Kidney glomerular epithelial cell (primary cell): ENCODE measurements at regions not wholly inside any gene's neighbourhood (a gene's known extent, or its start where the extent isn't known, plus 50 kb on each side); places are given as distances from the start of the nearest gene placed in this dataset.

Experiments
- DNase-seq: peaks from one replicate; lab custom pipeline; 2025; lab: John Stamatoyannopoulos, UW

- DNase-seq: no peak
These were observed 113.5 kb upstream of the C10orf90 start for GRCh38 chr10:126783806-126784557.

GRCh38 chr10:126787201-126787600 lies 116.7 kb upstream of the C10orf90 start:
- no peak for DNase-seq

- DNase-seq: no peak
These were observed 109.9 kb upstream of the DOCK1 start for GRCh38 chr10:126795318-126795717.

GRCh38 chr10:126798649-126799048 lies 106.6 kb upstream of the DOCK1 start:
- DNase-seq: no peak

- no peak for DNase-seq
These were observed 101.8 kb upstream of the DOCK1 start for GRCh38 chr10:126803394-126803793.

- DNase-seq: no peak
These were observed 100.8 kb upstream of the DOCK1 start for GRCh38 chr10:126804396-126804795.

GRCh38 chr10:126806498-126806897 lies 98.7 kb upstream of the DOCK1 start:
- DNase-seq: no peak

GRCh38 chr10:126806991-126807702 lies 98.1 kb upstream of the DOCK1 start:
- no peak for DNase-seq

- no peak for DNase-seq
These were observed 97.1 kb upstream of the DOCK1 start for GRCh38 chr10:126808103-126808502.

- DNase-seq: no peak
These were observed 91.8 kb upstream of the DOCK1 start for GRCh38 chr10:126813432-126813831.

- no peak for DNase-seq
These were observed 71.7 kb upstream of the DOCK1 start for GRCh38 chr10:126833542-126833941.

- no peak for DNase-seq
These were observed 69.2 kb upstream of the DOCK1 start for GRCh38 chr10:126836009-126836408.

GRCh38 chr10:126838316-126838715 lies 66.9 kb upstream of the DOCK1 start:
- no peak for DNase-seq

- no peak for DNase-seq
These were observed 66.0 kb upstream of the DOCK1 start for GRCh38 chr10:126839094-126839761.

GRCh38 chr10:126840576-126841135 lies 64.6 kb upstream of the DOCK1 start:
- DNase-seq: no peak

GRCh38 chr10:126841341-126841895 lies 63.8 kb upstream of the DOCK1 start:
- no peak for DNase-seq

GRCh38 chr10:126842356-126842755 lies 62.9 kb upstream of the DOCK1 start:
- no peak for DNase-seq

GRCh38 chr10:126842836-126843235 lies 62.4 kb upstream of the DOCK1 start:
- no peak for DNase-seq

- no peak for DNase-seq
These were observed 61.8 kb upstream of the DOCK1 start for GRCh38 chr10:126843299-126843934.

- peak; percentile 6 for DNase-seq
These were observed 60.8 kb upstream of the DOCK1 start for GRCh38 chr10:126844406-126844805.

GRCh38 chr10:126846469-126846868 lies 58.8 kb upstream of the DOCK1 start:
- no peak for DNase-seq

GRCh38 chr10:126846959-126847358 lies 58.3 kb upstream of the DOCK1 start:
- DNase-seq: no peak
